ENCODE measurements at regions not wholly inside any gene's neighbourhood (a gene's known extent, or its start where the extent isn't known, plus 50 kb on each side); places are given as distances from the start of the nearest gene placed in this dataset.

DNA sequence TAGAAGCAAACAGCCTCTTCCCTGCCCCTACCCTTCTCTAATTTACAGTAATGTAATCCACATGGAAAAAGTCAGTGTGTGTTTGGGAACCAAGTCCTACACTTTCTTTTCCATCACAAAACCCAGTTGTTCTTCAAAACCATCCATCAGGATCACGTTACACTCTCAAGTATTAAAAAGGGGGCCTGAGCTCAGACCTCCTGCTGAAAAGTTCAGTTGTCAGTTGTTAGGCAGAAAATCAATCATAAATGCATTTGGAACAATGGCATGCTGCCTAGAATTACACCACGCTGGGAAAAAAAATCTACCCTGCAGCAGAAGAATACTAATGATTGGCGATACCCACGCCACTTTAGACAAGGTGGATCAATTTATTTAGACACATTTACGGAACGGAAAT, 236.5 kb downstream of the PARM1 start:
- TF ChIP-seq POLR2AphosphoS5 (IDR thresholded peaks at IDR 0.05; ENCODE audit: low read depth, low read length) = no peak
- no peak for TF ChIP-seq REST (IDR thresholded peaks at IDR 0.05; ENCODE audit: insufficient read depth in 1 of 2, low read depth in 2 of 2, low read length in 2 of 2)
- TF ChIP-seq FOXP2 (optimal IDR thresholded peaks at IDR 0.05; ENCODE audit: borderline replicate concordance, extremely low read depth, extremely low read length, insufficient read depth) = no peak
- no peak for TF ChIP-seq SIN3A (IDR thresholded peaks at IDR 0.05; ENCODE audit: borderline replicate concordance, insufficient read depth, low read length)

- TF ChIP-seq POLR2AphosphoS5 (IDR thresholded peaks at IDR 0.05; ENCODE audit: low read depth, low read length) (no peak), FOXP2 (optimal IDR thresholded peaks at IDR 0.05; ENCODE audit: borderline replicate concordance, extremely low read depth, extremely low read length, insufficient read depth) (no peak), REST (IDR thresholded peaks at IDR 0.05; ENCODE audit: insufficient read depth in 1 of 2, low read depth in 2 of 2, low read length in 2 of 2) (no peak), SIN3A (IDR thresholded peaks at IDR 0.05; ENCODE audit: borderline replicate concordance, insufficient read depth, low read length) (no peak), TAF1 (IDR thresholded peaks at IDR 0.05; ENCODE audit: borderline replicate concordance, insufficient read depth, low read length) (no peak)
Observed at GRCh38 chr4:75169020-75169419, 236.1 kb downstream of the PARM1 start.

- TF ChIP-seq REST (IDR thresholded peaks at IDR 0.05; ENCODE audit: insufficient read depth in 1 of 2, low read depth in 2 of 2, low read length in 2 of 2) (no peak), POLR2AphosphoS5 (IDR thresholded peaks at IDR 0.05; ENCODE audit: low read depth, low read length) (no peak), TAF1 (IDR thresholded peaks at IDR 0.05; ENCODE audit: borderline replicate concordance, insufficient read depth, low read length) (no peak), FOXP2 (optimal IDR thresholded peaks at IDR 0.05; ENCODE audit: borderline replicate concordance, extremely low read depth, extremely low read length, insufficient read depth) (no peak), SIN3A (IDR thresholded peaks at IDR 0.05; ENCODE audit: borderline replicate concordance, insufficient read depth, low read length) (no peak)
Observed at GRCh38 chr4:75168548-75168947, 235.6 kb downstream of the PARM1 start.

DNA sequence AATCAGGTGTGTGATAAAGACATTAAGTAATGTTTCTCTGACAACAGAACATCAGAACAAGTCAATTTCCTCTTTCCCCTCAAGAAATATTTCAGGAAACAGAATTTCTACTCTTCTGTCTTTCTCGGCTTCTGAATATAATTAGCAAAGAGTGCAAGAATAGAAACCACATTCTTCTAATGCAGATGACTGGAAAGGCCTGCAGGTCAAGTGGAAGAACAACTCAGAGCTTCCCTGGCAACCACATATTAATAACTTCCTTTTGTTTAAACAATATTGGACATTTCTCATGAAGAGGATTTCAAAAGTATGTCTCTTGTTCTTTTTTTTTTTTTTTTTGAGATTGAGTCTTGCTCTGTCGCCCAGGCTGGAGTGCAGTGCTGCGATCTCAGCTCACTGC, 225.5 kb downstream of the PARM1 start:
- TF ChIP-seq POLR2AphosphoS5 (IDR thresholded peaks at IDR 0.05; ENCODE audit: low read depth, low read length) (no peak), TAF1 (IDR thresholded peaks at IDR 0.05; ENCODE audit: borderline replicate concordance, insufficient read depth, low read length) (no peak), SIN3A (IDR thresholded peaks at IDR 0.05; ENCODE audit: borderline replicate concordance, insufficient read depth, low read length) (no peak), FOXP2 (optimal IDR thresholded peaks at IDR 0.05; ENCODE audit: borderline replicate concordance, extremely low read depth, extremely low read length, insufficient read depth) (no peak), REST (IDR thresholded peaks at IDR 0.05; ENCODE audit: insufficient read depth in 1 of 2, low read depth in 2 of 2, low read length in 2 of 2) (no peak)

GRCh38 chr4:75154994-75155393, 222.1 kb downstream of the PARM1 start:
- TF ChIP-seq FOXP2 (optimal IDR thresholded peaks at IDR 0.05; ENCODE audit: borderline replicate concordance, extremely low read depth, extremely low read length, insufficient read depth) (no peak), REST (IDR thresholded peaks at IDR 0.05; ENCODE audit: insufficient read depth in 1 of 2, low read depth in 2 of 2, low read length in 2 of 2) (no peak), SIN3A (IDR thresholded peaks at IDR 0.05; ENCODE audit: borderline replicate concordance, insufficient read depth, low read length) (no peak), TAF1 (IDR thresholded peaks at IDR 0.05; ENCODE audit: borderline replicate concordance, insufficient read depth, low read length) (no peak), POLR2AphosphoS5 (IDR thresholded peaks at IDR 0.05; ENCODE audit: low read depth, low read length) (no peak)

All from PFSK-1 (cell line).